ENCODE measurements at regions not wholly inside any gene's neighbourhood (a gene's known extent, or its start where the extent isn't known, plus 50 kb on each side); places are given as distances from the start of the nearest gene placed in this dataset.

GRCh38 chr11:28938091-28938490, 829.9 kb downstream of the METTL15 start:
- H3K4me3 ChIP-seq = no peak overlapping the region
- TF ChIP-seq, protein P1, sequence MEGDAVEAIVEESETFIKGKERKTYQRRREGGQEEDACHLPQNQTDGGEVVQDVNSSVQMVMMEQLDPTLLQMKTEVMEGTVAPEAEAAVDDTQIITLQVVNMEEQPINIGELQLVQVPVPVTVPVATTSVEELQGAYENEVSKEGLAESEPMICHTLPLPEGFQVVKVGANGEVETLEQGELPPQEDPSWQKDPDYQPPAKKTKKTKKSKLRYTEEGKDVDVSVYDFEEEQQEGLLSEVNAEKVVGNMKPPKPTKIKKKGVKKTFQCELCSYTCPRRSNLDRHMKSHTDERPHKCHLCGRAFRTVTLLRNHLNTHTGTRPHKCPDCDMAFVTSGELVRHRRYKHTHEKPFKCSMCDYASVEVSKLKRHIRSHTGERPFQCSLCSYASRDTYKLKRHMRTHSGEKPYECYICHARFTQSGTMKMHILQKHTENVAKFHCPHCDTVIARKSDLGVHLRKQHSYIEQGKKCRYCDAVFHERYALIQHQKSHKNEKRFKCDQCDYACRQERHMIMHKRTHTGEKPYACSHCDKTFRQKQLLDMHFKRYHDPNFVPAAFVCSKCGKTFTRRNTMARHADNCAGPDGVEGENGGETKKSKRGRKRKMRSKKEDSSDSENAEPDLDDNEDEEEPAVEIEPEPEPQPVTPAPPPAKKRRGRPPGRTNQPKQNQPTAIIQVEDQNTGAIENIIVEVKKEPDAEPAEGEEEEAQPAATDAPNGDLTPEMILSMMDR (IDR thresholded peaks at IDR 0.05; ENCODE audit: borderline replicate concordance) = no peak
- H3K4me1 ChIP-seq = no peaks in the 10 kb centered on the region
- no peaks in the 10 kb centered on the region for H3K36me3 ChIP-seq
- H3K27me3 ChIP-seq (ENCODE audit: low read depth) = no peaks in the 10 kb centered on the region
- DNase-seq = no peak
- no peak overlapping the region for H3K27ac ChIP-seq (replicated peaks)
- intact Hi-C loops (cut with micrococcal nuclease) = no loop called here
- H3K9me3 ChIP-seq (replicated peaks) = no peaks in the 10 kb centered on the region

- Histone ChIP-seq H3K36me3 (no peaks in the 10 kb centered on the region), H3K27me3 (ENCODE audit: low read depth) (no peaks in the 10 kb centered on the region), H3K27ac (replicated peaks) (no peak overlapping the region), H3K4me1 (no peaks in the 10 kb centered on the region), H3K9me3 (replicated peaks) (peaks cover 28% of the 10 kb centered on the region), H3K4me3 (no peak overlapping the region)
- TF ChIP-seq, protein P1 (IDR thresholded peaks at IDR 0.05; ENCODE audit: borderline replicate concordance) = no peak
- no peak for DNase-seq
- intact Hi-C loops (cut with micrococcal nuclease) = no loop called here
Observed at GRCh38 chr11:28932940-28933339, 824.8 kb downstream of the METTL15 start.

DNA sequence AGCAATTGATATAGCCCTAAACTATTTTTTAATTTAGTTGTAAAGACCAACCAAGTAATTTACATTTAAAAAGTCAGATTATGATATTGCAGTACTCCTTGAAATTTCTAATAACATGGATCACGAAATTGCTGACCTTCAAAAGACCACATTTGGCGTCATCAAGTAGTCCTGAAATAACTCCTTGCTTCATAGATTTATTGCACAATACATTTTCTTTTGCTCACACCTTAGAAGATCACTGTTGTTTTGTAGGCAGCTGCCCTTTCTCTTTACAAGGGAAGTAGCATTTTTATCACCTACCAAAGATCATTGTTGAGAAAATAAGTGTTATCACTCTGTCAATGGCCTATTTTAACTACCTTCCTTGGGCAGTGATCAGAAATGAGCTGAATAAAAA, 815.8 kb downstream of the METTL15 start:
- DNase-seq = no peak
- intact Hi-C loops (cut with micrococcal nuclease) = no loop called here
- H3K36me3 ChIP-seq = no peaks in the 10 kb centered on the region
- H3K9me3 ChIP-seq (replicated peaks) = peaks cover 22% of the 10 kb centered on the region
- H3K27ac ChIP-seq (replicated peaks) = no peak overlapping the region
- H3K4me3 ChIP-seq = no peak overlapping the region
- H3K27me3 ChIP-seq (ENCODE audit: low read depth) = no peaks in the 10 kb centered on the region
- TF ChIP-seq, protein P1 (IDR thresholded peaks at IDR 0.05; ENCODE audit: borderline replicate concordance) = no peak
- H3K4me1 ChIP-seq = no peaks in the 10 kb centered on the region

GRCh38 chr11:28922386-28922981, 814.3 kb downstream of the METTL15 start:
- Histone ChIP-seq H3K4me1 (no peaks in the 10 kb centered on the region), H3K9me3 (replicated peaks) (peaks cover 13% of the 10 kb centered on the region), H3K36me3 (no peaks in the 10 kb centered on the region), H3K27ac (replicated peaks) (no peak overlapping the region), H3K27me3 (ENCODE audit: low read depth) (no peaks in the 10 kb centered on the region), H3K4me3 (no peak overlapping the region)
- intact Hi-C loops (cut with micrococcal nuclease) = no loop called here
- no peak for DNase-seq
- TF ChIP-seq, protein P1 (IDR thresholded peaks at IDR 0.05; ENCODE audit: borderline replicate concordance) = no peak

DNA sequence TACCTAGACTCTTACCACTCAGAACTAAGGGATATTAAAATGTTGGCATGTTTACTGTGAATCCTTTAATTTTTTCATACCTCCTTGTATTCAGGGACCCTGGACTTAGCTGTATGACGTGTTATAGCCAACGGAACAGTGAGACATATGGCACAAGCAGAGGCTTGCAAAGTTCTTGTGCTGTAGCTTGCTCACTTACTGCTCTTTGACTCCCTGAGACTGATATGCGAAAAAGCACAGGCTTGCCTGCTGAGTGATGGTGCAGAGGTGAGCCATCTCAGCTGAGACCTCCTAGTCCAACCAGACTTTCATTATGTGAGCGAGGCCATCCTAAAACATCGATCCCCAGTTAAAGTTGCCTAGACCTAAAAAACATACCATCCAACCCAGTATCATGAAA, 811.0 kb downstream of the METTL15 start:
- Histone ChIP-seq H3K9me3 (replicated peaks) (no peaks in the 10 kb centered on the region), H3K27ac (replicated peaks) (no peak overlapping the region)

More for the DNA sequence above, 811.0 kb downstream of the METTL15 start:
- no peak for DNase-seq
- Histone ChIP-seq H3K4me3 (no peak overlapping the region), H3K4me1 (no peaks in the 10 kb centered on the region), H3K36me3 (no peaks in the 10 kb centered on the region), H3K27me3 (ENCODE audit: low read depth) (no peaks in the 10 kb centered on the region)
- intact Hi-C loops (cut with micrococcal nuclease) = no loop called here
- TF ChIP-seq, protein P1 (IDR thresholded peaks at IDR 0.05; ENCODE audit: borderline replicate concordance) = no peak

Measured in left ventricle myocardium inferior (tissue), 1 donor.